ENCODE measurements at regions not wholly inside any gene's neighbourhood (a gene's known extent, or its start where the extent isn't known, plus 50 kb on each side); places are given as distances from the start of the nearest gene placed in this dataset.
"Not testable (repeated sequence)": the region's sequence is repeated elsewhere in the genome, so short reads cannot be mapped to it uniquely, and the experiment has no call there.

- no peak for DNase-seq (ENCODE audit: low read depth)
These were observed 51.9 kb upstream of the LRRK2 start for GRCh38 chr12:40172879-40173278.

GRCh38 chr12:40171501-40171900 lies 53.3 kb upstream of the LRRK2 start:
- DNase-seq (ENCODE audit: low read depth), result peak; percentile 1

- DNase-seq (ENCODE audit: low read depth), result no peak
These were observed 53.7 kb upstream of the LRRK2 start for GRCh38 chr12:40171066-40171465.

GRCh38 chr12:40170593-40170992 lies 54.2 kb upstream of the LRRK2 start:
- no peak for DNase-seq (ENCODE audit: low read depth)

GRCh38 chr12:40168868-40169267 lies 55.9 kb upstream of the LRRK2 start:
- no peak for DNase-seq (ENCODE audit: low read depth)

- not testable (repeated sequence) for DNase-seq (ENCODE audit: low read depth)
These were observed 56.4 kb upstream of the LRRK2 start for GRCh38 chr12:40168419-40168818.

- DNase-seq (ENCODE audit: low read depth), result no peak
These were observed 56.8 kb upstream of the LRRK2 start for GRCh38 chr12:40168001-40168400.

GRCh38 chr12:40165179-40165578 lies 59.3 kb upstream of the SLC2A13 start:
- DNase-seq (ENCODE audit: low read depth), result no peak

GRCh38 chr12:40164034-40164433 lies 58.2 kb upstream of the SLC2A13 start:
- DNase-seq (ENCODE audit: low read depth), result no peak

GRCh38 chr12:40162033-40162432 lies 56.2 kb upstream of the SLC2A13 start:
- no peak for DNase-seq (ENCODE audit: low read depth)

- no peak for DNase-seq (ENCODE audit: low read depth)
These were observed 52.8 kb upstream of the SLC2A13 start for GRCh38 chr12:40158592-40159111.

- DNase-seq (ENCODE audit: low read depth), result no peak
These were observed 51.5 kb upstream of the SLC2A13 start for GRCh38 chr12:40157336-40157735.

GRCh38 chr12:40156021-40156764 lies 50.3 kb upstream of the SLC2A13 start:
- no peak for DNase-seq (ENCODE audit: low read depth)
